Smooth muscle cell of the brain vasculature (primary cell): ENCODE measurements at regions not wholly inside any gene's neighbourhood (a gene's known extent, or its start where the extent isn't known, plus 50 kb on each side); places are given as distances from the start of the nearest gene placed in this dataset.
"Not testable (repeated sequence)": the region's sequence is repeated elsewhere in the genome, so short reads cannot be mapped to it uniquely, and the experiment has no call there.

Experiments
- DNase-seq: peaks from one replicate; pipeline ENCODE4 v3.0.0-alpha.2; 2012; ENCODE audit warnings: low read depth, low spot score

- peak; percentile 26 for DNase-seq
These were observed 190.6 kb downstream of the MAT2B start for GRCh38 chr5:163695830-163696578.

DNA sequence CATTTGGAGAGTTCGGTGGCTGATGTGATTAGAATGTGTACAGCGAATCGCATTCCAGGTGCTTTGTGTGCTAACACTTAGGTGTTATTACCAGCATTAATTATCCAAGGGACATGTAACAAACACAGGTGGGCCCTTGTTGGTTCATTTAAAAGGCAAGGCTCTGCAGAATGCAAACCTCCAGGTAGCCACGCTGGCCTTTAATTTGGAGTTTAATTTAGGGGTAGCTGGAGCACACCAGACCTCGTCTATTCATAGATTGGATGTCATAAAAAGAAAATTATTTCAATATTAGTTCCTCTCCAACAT, 191.1 kb downstream of the MAT2B start:
- no peak for DNase-seq

DNA sequence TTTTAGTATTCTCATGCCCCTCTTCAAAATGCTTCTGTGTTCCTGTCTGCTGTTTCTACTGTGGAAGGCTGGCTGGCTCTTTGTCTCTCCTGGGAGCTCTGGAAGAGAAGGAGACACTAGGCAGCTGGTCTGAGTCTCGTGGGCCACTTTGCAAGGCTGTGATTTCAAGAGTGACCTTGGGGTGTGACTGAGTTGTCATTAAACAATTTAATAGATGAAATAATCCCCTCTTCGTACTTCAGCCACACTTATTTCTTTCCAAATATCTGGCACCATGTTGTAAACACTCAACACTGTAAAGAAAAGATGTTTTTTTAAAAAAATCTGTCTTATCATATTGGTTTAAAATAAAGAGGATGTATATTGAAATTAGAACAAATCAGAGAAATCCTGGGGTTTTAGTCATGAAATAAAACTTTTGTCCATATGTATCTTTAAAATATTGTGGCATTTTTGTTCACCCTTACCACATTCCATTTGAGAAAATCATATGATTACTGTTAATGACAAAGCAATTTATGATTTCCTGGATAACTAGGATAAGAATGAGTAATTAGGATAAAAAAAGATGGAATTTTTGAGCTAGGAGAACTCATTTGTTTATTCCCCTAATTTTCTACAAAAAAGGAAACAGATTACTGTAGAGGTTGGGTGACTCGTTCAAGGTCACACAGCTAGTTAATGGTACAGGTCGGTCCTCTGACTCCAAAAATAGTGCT, 200.8 kb downstream of the MAT2B start:
- DNase-seq: no peak

- no peak for DNase-seq
These were observed 206.6 kb downstream of the MAT2B start for GRCh38 chr5:163712011-163712410.

DNA sequence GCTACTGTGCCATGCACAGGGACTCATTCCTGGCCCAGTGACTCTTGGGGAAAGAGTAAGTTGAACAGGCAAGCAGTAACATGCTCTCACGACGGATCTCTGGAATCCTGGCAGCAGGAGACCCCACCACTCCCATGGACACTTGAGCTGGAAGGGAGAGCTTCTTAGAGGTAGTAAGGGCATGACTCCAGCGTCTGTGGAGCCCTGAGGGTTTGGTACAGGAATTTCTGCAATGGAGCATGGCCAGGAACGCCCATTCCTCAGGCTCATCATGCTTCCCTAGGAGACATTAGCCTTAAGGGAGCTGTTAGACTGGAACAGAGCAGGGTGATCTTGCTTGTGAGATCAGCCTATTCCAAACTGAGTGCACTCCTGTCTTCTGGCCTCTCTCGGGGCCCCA, 212.9 kb downstream of the MAT2B start:
- no peak for DNase-seq

GRCh38 chr5:163724305-163724704, 218.9 kb downstream of the MAT2B start:
- no peak for DNase-seq

- no peak for DNase-seq
These were observed 221.6 kb downstream of the MAT2B start for GRCh38 chr5:163727028-163727427.

- no peak for DNase-seq
These were observed 224.9 kb downstream of the MAT2B start for GRCh38 chr5:163730206-163730756.

DNA sequence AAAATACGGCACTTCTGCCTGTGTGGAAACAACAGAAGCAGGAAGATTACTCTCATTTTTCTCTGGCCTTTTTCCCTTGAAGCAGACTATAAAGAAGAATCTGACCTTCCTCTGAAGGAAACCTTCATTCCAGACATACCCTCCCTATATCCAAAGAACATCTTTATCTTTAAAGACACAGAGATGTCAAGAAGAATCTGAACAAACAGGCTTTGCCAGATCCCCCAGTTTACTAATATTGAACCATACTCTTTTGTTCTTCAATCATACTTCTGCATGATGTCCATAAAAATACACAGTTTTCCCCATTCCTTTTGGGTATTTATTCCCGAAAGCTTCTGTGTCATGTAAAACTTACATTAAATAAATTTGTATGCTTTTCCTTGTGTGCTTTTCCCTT, 225.8 kb downstream of the MAT2B start:
- no peak for DNase-seq

DNA sequence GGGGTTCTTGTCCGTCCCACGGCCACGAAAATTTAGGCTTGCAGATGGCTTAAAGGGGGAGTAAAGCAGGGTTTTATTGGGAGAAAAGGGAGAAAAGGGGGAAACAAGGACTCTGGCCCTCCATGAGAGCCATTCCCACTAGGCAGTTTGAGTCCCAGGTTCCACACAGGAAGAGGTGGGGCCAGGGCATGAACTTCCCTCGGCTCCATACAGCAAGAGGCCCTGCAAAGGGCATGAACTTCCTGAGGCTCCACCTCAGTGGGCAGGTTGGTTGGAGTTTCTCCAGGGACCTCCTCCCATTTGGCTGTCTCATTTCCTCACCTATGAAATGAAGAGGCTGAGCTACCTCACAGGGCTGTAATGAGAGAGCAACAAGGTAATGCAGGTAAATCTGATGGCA, 229.7 kb downstream of the MAT2B start:
- DNase-seq: no peak

DNA sequence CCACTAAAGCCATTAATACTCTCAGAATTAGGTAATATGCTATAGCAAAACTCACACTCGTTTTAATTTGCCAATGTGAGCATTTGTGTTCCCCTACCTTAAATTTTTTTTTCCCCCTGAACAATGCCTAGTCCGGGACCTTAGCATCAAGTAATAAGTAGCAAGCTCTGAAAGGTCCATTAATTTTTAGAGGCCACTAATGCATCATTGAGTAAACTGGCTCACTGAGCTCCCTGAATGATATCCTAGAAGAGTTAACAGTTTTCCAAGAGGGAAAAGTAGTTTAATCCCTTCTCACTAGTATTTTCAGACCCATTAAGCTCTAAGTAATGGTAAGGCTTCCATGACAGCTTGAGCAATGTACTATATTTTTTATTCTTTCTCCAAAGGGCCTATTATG, 242.2 kb downstream of the MAT2B start:
- no peak for DNase-seq

GRCh38 chr5:163748934-163749333, 243.5 kb downstream of the MAT2B start:
- no peak for DNase-seq

DNA sequence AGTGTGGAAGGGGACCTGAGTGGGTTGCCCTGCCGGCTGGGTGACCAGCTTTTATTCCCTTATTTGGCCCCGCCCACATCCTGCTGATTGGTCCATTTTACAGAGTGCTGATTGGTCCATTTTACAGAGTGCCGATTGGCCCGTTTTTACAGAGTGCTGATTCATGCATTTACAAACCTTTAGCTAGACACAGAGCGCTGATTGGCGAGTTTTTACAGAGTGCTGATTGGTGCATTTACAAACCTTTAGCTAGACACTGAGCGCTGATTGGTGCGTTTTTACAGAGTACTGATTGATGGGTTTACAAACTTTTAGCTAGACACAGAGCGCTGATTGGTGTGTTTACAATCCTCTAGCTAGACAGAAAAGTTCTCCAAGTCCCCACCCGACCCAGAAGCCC, 245.0 kb downstream of the MAT2B start:
- not testable (repeated sequence) for DNase-seq

GRCh38 chr5:163755505-163755904, 250.1 kb downstream of the MAT2B start:
- DNase-seq: no peak

GRCh38 chr5:163756170-163756569, 250.8 kb downstream of the MAT2B start:
- no peak for DNase-seq

- DNase-seq: no peak
These were observed 251.9 kb downstream of the MAT2B start for GRCh38 chr5:163757344-163757743.

GRCh38 chr5:163758283-163758711, 252.9 kb downstream of the MAT2B start:
- DNase-seq: no peak

DNA sequence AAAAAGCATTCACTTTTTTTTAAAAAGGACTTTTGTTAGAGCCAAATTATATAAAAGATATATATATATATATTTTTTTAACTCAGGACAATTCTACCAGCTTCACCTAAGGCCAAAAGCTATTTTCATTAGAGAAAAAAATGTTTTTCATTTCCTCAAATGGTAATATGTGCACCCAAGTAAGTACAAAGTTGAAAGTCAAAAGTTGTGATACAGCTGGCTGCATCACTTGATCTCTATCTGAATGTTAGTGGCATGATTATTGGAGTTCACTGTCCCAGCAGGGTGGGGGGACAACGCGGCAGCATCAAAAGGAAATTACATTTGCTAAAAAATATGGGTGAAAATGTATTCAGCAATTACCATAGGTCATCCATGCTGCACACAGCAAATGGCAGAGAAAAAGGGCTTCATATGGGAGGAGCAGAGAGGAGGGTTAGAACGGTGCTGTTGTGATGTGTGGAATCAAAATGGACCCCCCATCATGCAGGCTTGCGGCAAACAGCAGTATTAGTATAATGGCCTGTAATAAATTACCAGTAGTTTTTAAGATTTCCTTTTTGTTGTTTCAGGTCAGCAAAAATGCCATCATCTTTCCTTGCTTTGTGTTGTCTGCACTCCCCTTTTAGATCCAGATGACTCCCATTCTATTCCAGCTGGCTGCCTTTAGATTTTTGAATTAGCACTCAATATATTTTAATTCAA, 253.7 kb downstream of the MAT2B start:
- no peak for DNase-seq

DNA sequence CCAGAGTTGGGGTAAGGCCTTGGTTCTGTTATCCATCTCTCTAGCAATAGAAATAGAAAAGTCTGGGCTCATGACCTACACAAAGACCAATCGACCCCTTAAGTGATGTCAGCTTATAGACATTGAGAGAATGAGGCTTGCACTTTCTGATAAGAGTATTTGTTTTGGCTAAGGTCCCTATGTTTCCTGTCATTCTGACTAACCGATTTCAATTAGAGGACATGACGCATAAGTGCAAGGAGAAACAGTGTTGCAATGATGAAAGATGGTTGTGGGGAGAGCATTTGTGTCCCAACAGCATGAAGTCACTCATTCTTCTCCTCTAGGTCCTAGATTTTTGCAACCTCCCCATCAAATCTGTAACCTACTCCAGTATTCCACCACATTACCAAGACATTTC, 255.1 kb downstream of the MAT2B start:
- DNase-seq: no peak

- DNase-seq: no peak
These were observed 261.7 kb downstream of the MAT2B start for GRCh38 chr5:163766936-163767670.

DNA sequence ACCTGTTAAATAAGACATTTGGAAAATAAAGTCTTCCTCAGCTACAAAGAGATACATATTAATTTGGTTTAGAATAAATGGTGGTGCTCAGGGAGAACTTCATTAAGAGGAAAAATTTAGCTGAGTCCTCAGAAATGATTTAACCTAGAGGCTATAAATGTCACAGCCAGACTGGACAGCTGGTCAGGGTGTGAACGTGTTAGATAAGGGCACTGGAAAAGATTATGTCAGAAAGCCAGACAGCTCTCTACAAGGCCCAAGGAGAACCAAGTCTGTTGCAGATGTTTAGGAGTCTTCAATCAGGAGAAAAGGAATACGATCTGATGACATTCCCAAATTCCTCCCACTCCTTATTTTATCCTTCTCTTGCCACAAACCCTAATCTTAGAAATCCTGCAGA, 265.2 kb downstream of the MAT2B start:
- DNase-seq: no peak

GRCh38 chr5:163772241-163772640, 266.8 kb downstream of the MAT2B start:
- no peak for DNase-seq
